Breast epithelium (tissue), 3 donors: ENCODE measurements at regions not wholly inside any gene's neighbourhood (a gene's known extent, or its start where the extent isn't known, plus 50 kb on each side); places are given as distances from the start of the nearest gene placed in this dataset.

Source experiments
- POLR2A ChIP-seq: fragments of 450-650 bp; IDR thresholded peaks from one replicate; pipeline ENCODE4 v1.6.1; 2016; ENCODE audit warnings: antibody characterized with exemption, mild to moderate bottlenecking, moderate library complexity
- POLR2AphosphoS5 ChIP-seq, 3 donors: sonication (generic); formaldehyde crosslinking; IDR thresholded peaks; one replicate each; pipeline ENCODE4 v1.6.1; 2017; ENCODE audit warnings: antibody characterized with exemption in 3 of 3
- TF ChIP-seq, protein P1 (sequence below), 3 donors: fragments of 450-650 bp; IDR thresholded peaks; one replicate each; pipeline ENCODE4 v1.5.1; 2016 to 2017; ENCODE audit warnings: antibody characterized with exemption in 3 of 3, mild to moderate bottlenecking in 3 of 3, moderate library complexity in 3 of 3

GRCh38 chr5:67660149-67660548, 463.6 kb upstream of the CD180 start:
- TF ChIP-seq, protein P1, sequence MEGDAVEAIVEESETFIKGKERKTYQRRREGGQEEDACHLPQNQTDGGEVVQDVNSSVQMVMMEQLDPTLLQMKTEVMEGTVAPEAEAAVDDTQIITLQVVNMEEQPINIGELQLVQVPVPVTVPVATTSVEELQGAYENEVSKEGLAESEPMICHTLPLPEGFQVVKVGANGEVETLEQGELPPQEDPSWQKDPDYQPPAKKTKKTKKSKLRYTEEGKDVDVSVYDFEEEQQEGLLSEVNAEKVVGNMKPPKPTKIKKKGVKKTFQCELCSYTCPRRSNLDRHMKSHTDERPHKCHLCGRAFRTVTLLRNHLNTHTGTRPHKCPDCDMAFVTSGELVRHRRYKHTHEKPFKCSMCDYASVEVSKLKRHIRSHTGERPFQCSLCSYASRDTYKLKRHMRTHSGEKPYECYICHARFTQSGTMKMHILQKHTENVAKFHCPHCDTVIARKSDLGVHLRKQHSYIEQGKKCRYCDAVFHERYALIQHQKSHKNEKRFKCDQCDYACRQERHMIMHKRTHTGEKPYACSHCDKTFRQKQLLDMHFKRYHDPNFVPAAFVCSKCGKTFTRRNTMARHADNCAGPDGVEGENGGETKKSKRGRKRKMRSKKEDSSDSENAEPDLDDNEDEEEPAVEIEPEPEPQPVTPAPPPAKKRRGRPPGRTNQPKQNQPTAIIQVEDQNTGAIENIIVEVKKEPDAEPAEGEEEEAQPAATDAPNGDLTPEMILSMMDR (IDR thresholded peaks at IDR 0.05), result no peak
- no peak for TF ChIP-seq POLR2A
- no peak for TF ChIP-seq POLR2AphosphoS5 (IDR thresholded peaks at IDR 0.05)
